Adipocyte (in vitro differentiated cells): ENCODE measurements at regions not wholly inside any gene's neighbourhood (a gene's known extent, or its start where the extent isn't known, plus 50 kb on each side); places are given as distances from the start of the nearest gene placed in this dataset.

Experiments used
- DNase-seq: peaks from one replicate; pipeline ENCODE4 v3.0.0-alpha.2; 2015; ENCODE audit warnings: low read depth
- H3K27me3 ChIP-seq: replicated peaks from 2 replicates; pipeline ENCODE4 v1.7.0; 2013; ENCODE audit warnings: mild to moderate bottlenecking, low read length, moderate library complexity; ENCODE audit not compliant: control insufficient read depth, insufficient read depth
- H3K36me3 ChIP-seq: 2 replicates; pipeline ENCODE4 v1.7.0; 2013; ENCODE audit warnings: low read length, mild to moderate bottlenecking, moderate library complexity; ENCODE audit not compliant: control insufficient read depth, insufficient read depth, severe bottlenecking
- H3K4me1 ChIP-seq: 2 replicates; pipeline ENCODE4 v1.7.0; 2013; ENCODE audit warnings: mild to moderate bottlenecking, low read length, moderate library complexity; ENCODE audit not compliant: control insufficient read depth, insufficient read depth
- H3K4me3 ChIP-seq: 2 replicates; pipeline ENCODE4 v1.7.0; 2013; ENCODE audit warnings: mild to moderate bottlenecking, low read length, moderate library complexity
- H3K9ac ChIP-seq: 2 replicates; pipeline ENCODE4 v1.7.0; 2013; ENCODE audit warnings: mild to moderate bottlenecking, low read length, moderate library complexity
- H3K9me3 ChIP-seq: 2 replicates; pipeline ENCODE4 v1.7.0; 2013; ENCODE audit warnings: mild to moderate bottlenecking, low read length, moderate library complexity; ENCODE audit not compliant: control insufficient read depth

DNA sequence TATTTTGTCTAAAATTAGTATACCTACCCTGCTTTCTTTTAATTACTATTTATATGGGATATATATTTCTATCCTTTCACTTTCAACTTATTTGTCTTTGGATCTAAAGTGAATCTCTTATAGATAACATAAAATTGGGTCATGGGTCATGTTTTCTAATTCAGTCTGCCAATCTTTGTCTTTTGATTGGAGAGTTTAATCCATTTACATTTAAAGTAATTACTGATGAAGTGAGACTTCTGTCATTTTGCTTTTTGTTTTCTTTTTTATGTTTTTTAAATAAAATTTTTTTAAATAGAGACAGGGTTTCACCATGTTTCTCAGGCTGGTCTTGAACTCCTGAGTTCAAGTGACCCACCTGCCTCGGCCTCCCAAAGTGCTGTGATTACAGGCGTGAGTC is 50.5 kb upstream of the PRDM1 start:
- Histone ChIP-seq H3K9me3 (peaks cover 15% of the 10 kb centered on the region), H3K4me1 (peaks cover 4% of the 10 kb centered on the region), H3K27me3 (no peaks in the 10 kb centered on the region), H3K9ac (no peak overlapping the region), H3K4me3 (no peak overlapping the region), H3K36me3 (no peaks in the 10 kb centered on the region)
- DNase-seq = no peak

DNA sequence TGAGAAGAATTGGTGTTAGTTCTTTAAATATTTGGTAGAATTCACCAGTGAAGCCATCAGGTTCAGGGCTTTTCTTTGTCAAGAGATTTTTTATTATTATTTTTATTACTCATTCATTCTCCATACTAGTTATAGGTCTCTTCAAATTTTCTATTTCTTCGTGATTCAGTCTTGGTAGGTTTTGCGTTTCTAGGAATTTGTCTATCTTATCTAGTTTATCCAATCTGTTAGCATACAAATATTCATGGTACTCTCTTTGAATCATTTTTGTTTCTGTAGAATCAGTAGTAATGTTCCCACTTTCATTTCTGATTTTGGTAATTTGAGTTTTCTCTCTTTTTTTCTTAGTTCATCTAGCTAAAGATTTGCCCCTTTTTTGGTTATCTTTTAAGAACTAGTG is 52.3 kb upstream of the PRDM1 start:
- Histone ChIP-seq H3K4me3 (no peak overlapping the region), H3K4me1 (no peaks in the 10 kb centered on the region), H3K9ac (no peak overlapping the region), H3K27me3 (no peaks in the 10 kb centered on the region), H3K36me3 (no peaks in the 10 kb centered on the region), H3K9me3 (peaks cover 15% of the 10 kb centered on the region)
- no peak for DNase-seq

DNA sequence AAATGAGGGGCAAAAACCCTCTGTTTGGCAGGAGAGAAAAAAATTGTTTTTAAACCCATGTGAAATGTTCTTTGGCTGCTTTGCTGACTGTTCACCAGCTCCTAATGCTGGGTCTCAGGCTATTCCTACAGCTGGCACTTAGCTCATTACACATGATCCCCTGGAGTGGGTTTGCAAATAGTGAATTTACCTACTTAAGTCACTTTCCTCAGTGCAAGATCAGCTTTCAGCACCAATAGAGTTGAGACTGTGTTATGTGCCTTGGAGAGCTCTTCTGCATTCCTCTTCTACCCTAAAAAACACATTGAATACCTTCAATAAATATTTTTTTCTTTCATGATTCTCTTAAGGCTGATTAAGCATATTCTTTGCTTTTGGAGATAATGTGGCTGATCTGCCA is 58.4 kb upstream of the PRDM1 start:
- DNase-seq = no peak
- Histone ChIP-seq H3K36me3 (no peaks in the 10 kb centered on the region), H3K4me3 (peak overlapping the region; percentile 75), H3K9ac (no peak overlapping the region), H3K9me3 (no peaks in the 10 kb centered on the region), H3K4me1 (peaks cover 24% of the 10 kb centered on the region), H3K27me3 (no peaks in the 10 kb centered on the region)

DNA sequence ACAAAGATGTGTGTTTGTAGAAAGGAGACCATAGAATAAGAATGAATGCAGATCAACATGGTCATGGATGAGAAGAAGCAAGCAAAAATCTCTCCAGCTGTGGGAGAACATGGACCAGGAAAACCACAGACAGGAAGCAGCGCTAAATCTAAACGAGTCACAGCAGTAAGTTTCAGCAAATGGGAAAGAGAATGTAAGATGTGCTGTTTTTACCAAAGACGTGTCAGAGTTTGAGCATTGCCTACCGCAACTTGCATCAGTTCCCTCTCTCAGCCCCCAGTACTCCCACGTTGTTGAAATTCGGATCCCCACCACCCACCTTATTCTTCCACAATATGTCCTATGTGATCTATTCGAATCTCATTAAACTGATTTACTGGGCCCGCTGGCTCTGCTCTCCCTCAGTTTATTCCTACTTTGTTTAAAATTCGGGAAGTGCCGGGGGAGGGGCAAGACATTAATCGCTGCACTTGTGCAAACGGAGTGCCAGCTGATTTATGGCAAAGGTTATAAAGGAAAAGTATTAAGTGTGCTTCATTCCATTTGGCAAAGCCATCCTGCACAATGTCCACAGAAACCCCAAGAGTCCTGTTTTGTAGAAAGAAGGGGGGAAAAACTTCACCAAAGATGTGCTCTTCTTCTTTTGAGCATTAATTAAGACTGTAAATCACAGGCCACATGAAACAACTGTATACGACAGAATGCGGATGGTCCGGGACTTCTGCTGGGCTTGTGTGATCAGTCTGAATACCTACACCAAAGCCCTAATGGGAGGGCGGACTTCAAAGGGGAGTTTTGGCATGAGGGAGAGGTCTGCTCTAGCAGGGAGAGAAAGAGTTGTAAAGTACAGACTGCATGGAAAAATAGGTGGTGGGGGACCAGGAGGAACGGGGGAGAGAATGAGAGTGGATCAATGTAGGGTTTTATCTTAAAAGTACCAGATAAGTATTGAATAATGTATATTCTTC is 59.1 kb upstream of the PRDM1 start:
- peak overlapping the region; percentile 57 for H3K9ac ChIP-seq
- no peak for DNase-seq
- H3K4me3 ChIP-seq = peak overlapping the region; percentile 75
- peaks cover 24% of the 10 kb centered on the region for H3K4me1 ChIP-seq
- no peaks in the 10 kb centered on the region for H3K36me3 ChIP-seq
- no peaks in the 10 kb centered on the region for H3K9me3 ChIP-seq
- H3K27me3 ChIP-seq = no peaks in the 10 kb centered on the region

GRCh38 chr6:106025655-106026054 is 60.5 kb upstream of the PRDM1 start:
- H3K27me3 ChIP-seq = no peaks in the 10 kb centered on the region
- H3K4me3 ChIP-seq = no peak overlapping the region
- no peaks in the 10 kb centered on the region for H3K9me3 ChIP-seq
- DNase-seq = peak; percentile 45
- H3K36me3 ChIP-seq = no peaks in the 10 kb centered on the region
- H3K9ac ChIP-seq = no peak overlapping the region
- peaks cover 27% of the 10 kb centered on the region for H3K4me1 ChIP-seq

DNA sequence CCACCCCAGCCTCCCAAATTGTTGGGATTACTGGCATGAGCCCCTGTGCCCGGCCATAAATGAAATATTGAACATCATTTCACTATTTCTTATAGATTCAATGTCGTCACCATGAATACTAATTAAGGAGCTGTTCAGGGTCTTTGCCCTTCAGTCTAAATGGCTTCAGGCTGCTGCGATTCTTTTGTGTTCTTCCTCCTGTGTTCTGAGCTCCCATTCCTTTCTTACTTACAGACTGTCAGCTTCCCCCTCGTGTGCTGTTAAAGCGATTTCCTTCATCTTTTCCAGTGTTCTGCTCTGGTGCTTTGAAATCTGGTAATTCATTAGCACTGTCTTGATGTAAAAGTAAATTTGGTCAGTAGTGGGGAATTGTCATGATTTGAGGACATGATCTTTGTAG is 63.3 kb upstream of the PRDM1 start:
- DNase-seq = no peak
- Histone ChIP-seq H3K9me3 (no peaks in the 10 kb centered on the region), H3K27me3 (no peaks in the 10 kb centered on the region), H3K9ac (no peak overlapping the region), H3K4me1 (peaks cover 24% of the 10 kb centered on the region), H3K36me3 (no peaks in the 10 kb centered on the region), H3K4me3 (no peak overlapping the region)

- H3K36me3 ChIP-seq = no peaks in the 10 kb centered on the region
- peaks cover 4% of the 10 kb centered on the region for H3K4me1 ChIP-seq
- no peaks in the 10 kb centered on the region for H3K27me3 ChIP-seq
- DNase-seq = no peak
- no peak overlapping the region for H3K9ac ChIP-seq
- H3K9me3 ChIP-seq = no peaks in the 10 kb centered on the region
- H3K4me3 ChIP-seq = no peak overlapping the region
These were observed 68.7 kb upstream of the PRDM1 start for GRCh38 chr6:106017454-106017853.

DNA sequence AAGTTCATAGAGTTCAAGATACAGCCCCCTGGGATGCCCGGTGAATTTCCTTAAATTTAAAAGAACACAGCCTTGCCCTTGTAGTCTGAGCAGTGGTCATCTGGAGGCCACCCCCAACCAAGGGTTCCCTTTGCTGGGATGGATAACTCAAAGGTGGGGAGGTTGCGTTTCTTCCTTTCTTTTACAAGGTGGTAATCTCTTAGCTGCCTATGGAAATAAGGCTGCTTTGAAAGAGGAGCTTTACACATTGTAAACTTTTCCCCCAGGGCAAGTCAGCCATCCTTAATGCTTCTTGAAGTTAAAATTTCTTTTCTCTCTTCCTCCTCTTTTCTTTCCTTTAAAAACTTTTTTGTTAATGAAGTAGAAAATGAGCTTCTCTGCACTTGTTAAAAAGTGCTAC is 71.2 kb upstream of the PRDM1 start:
- no peaks in the 10 kb centered on the region for H3K36me3 ChIP-seq
- no peaks in the 10 kb centered on the region for H3K27me3 ChIP-seq
- no peak overlapping the region for H3K4me3 ChIP-seq
- DNase-seq = no peak
- H3K9me3 ChIP-seq = no peaks in the 10 kb centered on the region
- no peak overlapping the region for H3K9ac ChIP-seq
- H3K4me1 ChIP-seq = no peaks in the 10 kb centered on the region

GRCh38 chr6:106011476-106011875 is 74.7 kb upstream of the PRDM1 start:
- Histone ChIP-seq H3K36me3 (no peaks in the 10 kb centered on the region), H3K9ac (no peak overlapping the region), H3K4me3 (no peak overlapping the region), H3K9me3 (no peaks in the 10 kb centered on the region), H3K4me1 (no peaks in the 10 kb centered on the region), H3K27me3 (no peaks in the 10 kb centered on the region)
- DNase-seq = no peak

GRCh38 chr6:106005954-106006353 is 80.2 kb upstream of the PRDM1 start:
- no peak for DNase-seq
- H3K9me3 ChIP-seq = no peaks in the 10 kb centered on the region
- H3K9ac ChIP-seq = no peak overlapping the region
- H3K4me3 ChIP-seq = no peak overlapping the region
- H3K27me3 ChIP-seq = no peaks in the 10 kb centered on the region
- no peaks in the 10 kb centered on the region for H3K36me3 ChIP-seq
- peaks cover 10% of the 10 kb centered on the region for H3K4me1 ChIP-seq

GRCh38 chr6:106005013-106005412 is 81.1 kb upstream of the PRDM1 start:
- H3K36me3 ChIP-seq = no peaks in the 10 kb centered on the region
- peak; percentile 51 for DNase-seq
- H3K4me3 ChIP-seq = no peak overlapping the region
- no peak overlapping the region for H3K9ac ChIP-seq
- H3K9me3 ChIP-seq = no peaks in the 10 kb centered on the region
- H3K4me1 ChIP-seq = peaks cover 10% of the 10 kb centered on the region
- no peaks in the 10 kb centered on the region for H3K27me3 ChIP-seq
